ENCODE measurements at regions not wholly inside any gene's neighbourhood (a gene's known extent, or its start where the extent isn't known, plus 50 kb on each side); places are given as distances from the start of the nearest gene placed in this dataset.

GRCh38 chr4:185071236-185071811 lies 53.0 kb downstream of the HELT start:
- no peaks in the 10 kb centered on the region for H3K27me3 ChIP-seq (ENCODE audit: insufficient read depth)
- no peak for DNase-seq (ENCODE audit: low spot score)
- no peaks in the 10 kb centered on the region for H4K20me1 ChIP-seq (replicated peaks; ENCODE audit: insufficient read depth)
- Mint-ChIP-seq H3K36me3 (ENCODE audit: low read depth) (no peaks in the 10 kb centered on the region), H3K9me3 (no peaks in the 10 kb centered on the region), H3K27me3 (ENCODE audit: insufficient read depth, low read depth, poor library complexity) (peaks cover 4% of the 10 kb centered on the region), H3K4me1 (peaks cover 18% of the 10 kb centered on the region), H3K27ac (no peak overlapping the region), H3K4me3 (no peak overlapping the region)
- TF ChIP-seq ZNF114 (CRISPR knock-in tag; IDR thresholded peaks at IDR 0.05), result no peak
- no peak for TF ChIP-seq JUNB (IDR thresholded peaks at IDR 0.05; ENCODE audit: unreplicated experiment)
- TF ChIP-seq EZH2phosphoT487 (IDR thresholded peaks at IDR 0.05; ENCODE audit: unreplicated experiment), result no peak
- no peak for TF ChIP-seq EZH2 (IDR thresholded peaks at IDR 0.05; ENCODE audit: low read depth, unreplicated experiment)
- TF ChIP-seq NANOG (IDR thresholded peaks at IDR 0.05; ENCODE audit: borderline replicate concordance), result no peak
- no peak for TF ChIP-seq STAT1 (IDR thresholded peaks at IDR 0.05; ENCODE audit: unreplicated experiment)
- no peak for TF ChIP-seq CREB1 (CRISPR knock-in tag; IDR thresholded peaks at IDR 0.05; ENCODE audit: low read depth)
- no peak for TF ChIP-seq ZNF331 (CRISPR knock-in tag; IDR thresholded peaks at IDR 0.05; ENCODE audit: low read depth)
- no peak for TF ChIP-seq CTCF (conservative IDR thresholded peaks at IDR 0.05; ENCODE audit: low read depth in 2 of 2)
- no peaks in the 10 kb centered on the region for H3K9me2 ChIP-seq (ENCODE audit: insufficient read depth)
- ATAC-seq, result no peak
- H2AFZ ChIP-seq, result peak overlapping the region; percentile 87; the same call in 1 of the 2 replicates
- no peaks in the 10 kb centered on the region for H3K79me2 ChIP-seq (replicated peaks; ENCODE audit: insufficient read depth)
- peaks cover 12% of the 10 kb centered on the region; the same call in 1 of the 2 replicates for H3K4me1 ChIP-seq (ENCODE audit: insufficient read depth)
- no peak overlapping the region for H3K27ac ChIP-seq (ENCODE audit: low read depth)
- H3K36me3 ChIP-seq (ENCODE audit: insufficient read depth), result no peaks in the 10 kb centered on the region
- H3K4me2 ChIP-seq, result no peak overlapping the region
- no peaks in the 10 kb centered on the region for H3F3A ChIP-seq (replicated peaks; ENCODE audit: low read depth)
- no peak overlapping the region for H3K4me3 ChIP-seq

GRCh38 chr4:185079271-185079905 lies 61.1 kb downstream of the HELT start:
- H4K20me1 ChIP-seq (replicated peaks; ENCODE audit: insufficient read depth), result no peaks in the 10 kb centered on the region
- H3K4me3 Mint-ChIP-seq, result no peak overlapping the region
- ATAC-seq (no peak), DNase-seq (ENCODE audit: low spot score) (no peak)
- H3K27me3 ChIP-seq (ENCODE audit: insufficient read depth), result no peaks in the 10 kb centered on the region
- H3F3A ChIP-seq (replicated peaks; ENCODE audit: low read depth), result 0 out of 2 replicates have a peak, but pooled peaks cover 6% of the 10 kb centered on the region
- H2AFZ ChIP-seq, result peak overlapping the region; percentile 3; the same call in 1 of the 2 replicates
- 0 out of 2 replicates have a peak overlapping the region, but pooled peaks have one; percentile 9 for H3K4me3 ChIP-seq
- H3K4me1 Mint-ChIP-seq, result peaks cover 38% of the 10 kb centered on the region
- H3K4me2 ChIP-seq, result peak overlapping the region; percentile 69
- no peaks in the 10 kb centered on the region; the same call in 1 of the 2 replicates for H3K9me2 ChIP-seq (ENCODE audit: insufficient read depth)
- no peaks in the 10 kb centered on the region for H3K79me2 ChIP-seq (replicated peaks; ENCODE audit: insufficient read depth)
- no peaks in the 10 kb centered on the region for H3K9me3 Mint-ChIP-seq
- H3K27ac Mint-ChIP-seq, result no peak overlapping the region
- H3K27me3 Mint-ChIP-seq (ENCODE audit: insufficient read depth, low read depth, poor library complexity), result peaks cover 1% of the 10 kb centered on the region
- H3K36me3 Mint-ChIP-seq (ENCODE audit: low read depth), result no peaks in the 10 kb centered on the region
- H3K4me1 ChIP-seq (ENCODE audit: insufficient read depth), result peaks cover 44% of the 10 kb centered on the region
- no peak for TF ChIP-seq JUNB (IDR thresholded peaks at IDR 0.05; ENCODE audit: unreplicated experiment)
- no peak for TF ChIP-seq ZNF462 (CRISPR knock-in tag; IDR thresholded peaks at IDR 0.05)
- peak; percentile 54; the same call in 1 of the 2 replicates for TF ChIP-seq NANOG (IDR thresholded peaks at IDR 0.05; ENCODE audit: borderline replicate concordance)
- no peak for TF ChIP-seq ETS1 (IDR thresholded peaks at IDR 0.05)
- no peaks in the 10 kb centered on the region for H3K36me3 ChIP-seq (ENCODE audit: insufficient read depth)
- 0 out of 2 replicates have a peak overlapping the region, but pooled peaks have one; percentile 5 for H3K27ac ChIP-seq (ENCODE audit: low read depth)

Data from GM23338 (cell line).